KMS-11 (cell line): ENCODE measurements at regions not wholly inside any gene's neighbourhood (a gene's known extent, or its start where the extent isn't known, plus 50 kb on each side); places are given as distances from the start of the nearest gene placed in this dataset.

Source experiments
- H2AFZ ChIP-seq: fragments of 200-600 bp; sonication (generic); 2 replicates; pipeline ENCODE4 v1.6.1; 2016; ENCODE audit warnings: antibody characterized with exemption, mixed run types, low read depth
- H3K27ac ChIP-seq: fragments of 200-600 bp; sonication (generic); 2 replicates; pipeline ENCODE4 v1.6.1; 2016; ENCODE audit warnings: mild to moderate bottlenecking, mixed run types
- H3K27me3 ChIP-seq: fragments of 200-600 bp; sonication (generic); 2 replicates; pipeline ENCODE4 v1.6.1; 2017; ENCODE audit warnings: mild to moderate bottlenecking, low read depth, mixed run types, moderate library complexity; ENCODE audit not compliant: insufficient read depth
- H3K36me3 ChIP-seq: fragments of 200-600 bp; sonication (generic); 2 replicates; pipeline ENCODE4 v1.6.1; 2017; ENCODE audit warnings: mild to moderate bottlenecking, mixed run types; ENCODE audit not compliant: insufficient read depth
- H3K4me1 ChIP-seq: fragments of 200-600 bp; sonication (generic); 2 replicates; pipeline ENCODE4 v1.6.1; 2016; ENCODE audit warnings: mild to moderate bottlenecking, low read depth, mixed run types; ENCODE audit not compliant: poor library complexity, severe bottlenecking
- H3K4me2 ChIP-seq: fragments of 200-600 bp; sonication (generic); 2 replicates; pipeline ENCODE4 v1.7.0; 2016; ENCODE audit warnings: mild to moderate bottlenecking, mixed run types
- H3K4me3 ChIP-seq: fragments of 200-600 bp; sonication (generic); IDR thresholded peaks from 2 replicates; pipeline ENCODE4 v1.6.1; 2017; ENCODE audit warnings: low read depth, low read length, mixed read lengths; ENCODE audit not compliant: insufficient read depth
- H3K79me2 ChIP-seq: fragments of 200-600 bp; sonication (generic); 2 replicates; pipeline ENCODE4 v1.6.1; 2016; ENCODE audit warnings: low read depth, mixed run types; ENCODE audit not compliant: insufficient read depth
- H3K9ac ChIP-seq: fragments of 200-600 bp; sonication (generic); 2 replicates; pipeline ENCODE4 v1.6.1; 2016; ENCODE audit warnings: mild to moderate bottlenecking, mixed run types
- H4K20me1 ChIP-seq: fragments of 200-600 bp; sonication (generic); 2 replicates; pipeline ENCODE4 v1.6.1; 2016; ENCODE audit warnings: mild to moderate bottlenecking, mixed run types; ENCODE audit not compliant: insufficient read depth
- CTCF ChIP-seq: fragments of 200-600 bp; sonication (generic); conservative IDR thresholded peaks from 2 replicates; pipeline ENCODE4 v1.6.1; 2017; ENCODE audit warnings: low read depth, mild to moderate bottlenecking, antibody characterized with exemption, low read length, moderate library complexity, mixed read lengths

- no peak for TF ChIP-seq CTCF
- Histone ChIP-seq H2AFZ (no peak overlapping the region), H3K4me3 (no peak overlapping the region), H3K79me2 (no peaks in the 10 kb centered on the region), H3K4me1 (no peaks in the 10 kb centered on the region), H3K4me2 (no peak overlapping the region), H3K9ac (no peak overlapping the region), H3K36me3 (no peaks in the 10 kb centered on the region), H4K20me1 (no peaks in the 10 kb centered on the region), H3K27ac (no peak overlapping the region), H3K27me3 (no peaks in the 10 kb centered on the region)
Observed at GRCh38 chr5:107269256-107269655, 401.5 kb downstream of the EFNA5 start.

DNA sequence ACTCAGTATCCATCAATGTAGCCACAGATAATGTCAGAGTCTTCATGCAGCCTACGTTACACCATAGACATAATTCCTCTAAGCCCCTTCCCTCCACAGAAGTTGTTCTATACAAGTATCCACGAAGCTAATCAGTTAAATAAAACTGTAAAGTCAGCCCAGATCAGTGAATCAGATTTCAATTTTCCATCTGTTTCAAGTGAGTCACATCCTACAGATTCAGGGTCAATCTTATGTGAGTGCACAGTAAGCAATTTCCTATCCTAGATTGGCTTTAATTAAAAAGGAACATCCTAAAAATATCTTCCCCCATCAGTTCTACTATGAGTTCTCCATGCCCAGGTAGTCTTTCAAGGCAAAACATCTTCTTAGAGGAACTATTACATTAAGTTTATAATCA is 402.5 kb downstream of the EFNA5 start:
- Histone ChIP-seq H3K4me1 (no peaks in the 10 kb centered on the region), H2AFZ (no peak overlapping the region), H3K27me3 (no peaks in the 10 kb centered on the region), H3K4me3 (no peak overlapping the region), H4K20me1 (no peaks in the 10 kb centered on the region), H3K36me3 (no peaks in the 10 kb centered on the region), H3K4me2 (no peak overlapping the region), H3K79me2 (no peaks in the 10 kb centered on the region), H3K9ac (no peak overlapping the region), H3K27ac (no peak overlapping the region)
- no peak for TF ChIP-seq CTCF

DNA sequence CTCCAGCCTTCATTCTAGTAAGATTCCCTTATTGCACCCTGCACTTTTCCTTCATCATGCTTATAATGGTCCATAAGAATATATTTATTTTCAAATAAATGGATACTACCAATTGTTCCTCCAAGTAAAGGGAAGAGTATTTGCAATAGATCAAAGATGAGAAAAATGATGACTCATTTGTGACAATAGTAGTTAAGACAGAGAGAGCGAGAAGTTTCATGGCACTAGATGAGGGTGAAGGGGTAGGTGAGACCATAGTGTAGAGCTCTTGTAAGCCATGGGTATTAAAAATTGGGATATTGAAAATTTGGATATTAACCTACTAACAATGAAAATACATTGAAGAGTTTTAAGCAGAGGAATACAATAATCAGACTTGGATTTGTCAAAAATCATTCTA is 404.6 kb downstream of the EFNA5 start:
- Histone ChIP-seq H3K4me1 (no peaks in the 10 kb centered on the region), H3K4me3 (no peak overlapping the region), H3K36me3 (no peaks in the 10 kb centered on the region), H3K9ac (no peak overlapping the region), H3K27me3 (no peaks in the 10 kb centered on the region), H3K79me2 (no peaks in the 10 kb centered on the region), H3K27ac (no peak overlapping the region), H4K20me1 (no peaks in the 10 kb centered on the region), H3K4me2 (no peak overlapping the region), H2AFZ (no peak overlapping the region)
- TF ChIP-seq CTCF = no peak

DNA sequence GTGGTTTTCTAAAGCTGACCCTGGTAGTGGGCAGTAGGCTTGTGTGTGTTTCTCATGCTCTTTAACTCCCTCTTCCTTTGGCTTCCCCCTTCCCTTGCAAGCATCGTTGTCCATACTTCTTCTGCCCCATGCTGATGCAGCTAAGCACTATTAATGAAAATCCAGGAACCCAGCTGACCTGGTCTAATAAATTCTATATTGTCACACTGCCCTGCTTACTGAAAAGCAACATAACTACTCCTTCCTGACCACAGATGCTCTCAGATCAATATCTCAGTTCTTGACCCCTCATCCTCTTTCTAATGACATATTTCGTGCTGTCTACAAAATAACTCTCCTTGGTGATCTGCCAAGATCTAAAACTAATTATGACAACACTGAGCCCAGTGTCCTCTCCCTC is 405.5 kb downstream of the EFNA5 start:
- H4K20me1 ChIP-seq = no peaks in the 10 kb centered on the region
- no peaks in the 10 kb centered on the region for H3K4me1 ChIP-seq
- H3K4me2 ChIP-seq = no peak overlapping the region
- H3K36me3 ChIP-seq = no peaks in the 10 kb centered on the region
- H3K27ac ChIP-seq = no peak overlapping the region
- no peak overlapping the region for H3K4me3 ChIP-seq
- H3K27me3 ChIP-seq = no peaks in the 10 kb centered on the region
- H2AFZ ChIP-seq = no peak overlapping the region
- no peak overlapping the region for H3K9ac ChIP-seq
- TF ChIP-seq CTCF = no peak
- no peaks in the 10 kb centered on the region for H3K79me2 ChIP-seq
